Renal pelvis (tissue), 1 donor: ENCODE measurements at regions not wholly inside any gene's neighbourhood (a gene's known extent, or its start where the extent isn't known, plus 50 kb on each side); places are given as distances from the start of the nearest gene placed in this dataset.
"Not testable (repeated sequence)": the region's sequence is repeated elsewhere in the genome, so short reads cannot be mapped to it uniquely, and the experiment has no call there.

Experiments used
- DNase-seq: peaks from one replicate; pipeline ENCODE4 v3.0.0-alpha.2; 2013

GRCh38 chr1:187838335-187839293, 1009.9 kb downstream of the PLA2G4A start:
- DNase-seq: no peak

- no peak for DNase-seq
Measured at GRCh38 chr1:187839873-187840272, 1011.1 kb downstream of the PLA2G4A start.

- no peak for DNase-seq
Measured at GRCh38 chr1:187840557-187840956, 1011.8 kb downstream of the PLA2G4A start.

GRCh38 chr1:187842406-187843165, 1013.8 kb downstream of the PLA2G4A start:
- DNase-seq: no peak

- no peak for DNase-seq
Measured at GRCh38 chr1:187844313-187844712, 1015.6 kb downstream of the PLA2G4A start.

- no peak for DNase-seq
Measured at GRCh38 chr1:187847531-187847930, 1018.8 kb downstream of the PLA2G4A start.

- no peak for DNase-seq
Measured at GRCh38 chr1:187848321-187848720, 1019.6 kb downstream of the PLA2G4A start.

GRCh38 chr1:187850146-187850545, 1021.4 kb downstream of the PLA2G4A start:
- DNase-seq: not testable (repeated sequence)

GRCh38 chr1:187853505-187853904, 1024.8 kb downstream of the PLA2G4A start:
- DNase-seq: no peak

- DNase-seq: no peak
Measured at GRCh38 chr1:187854457-187854856, 1025.7 kb downstream of the PLA2G4A start.

GRCh38 chr1:187862506-187862905, 1033.8 kb downstream of the PLA2G4A start:
- no peak for DNase-seq

- no peak for DNase-seq
Measured at GRCh38 chr1:187870552-187870951, 1041.8 kb downstream of the PLA2G4A start.

- DNase-seq: no peak
Measured at GRCh38 chr1:187871177-187871845, 1042.6 kb downstream of the PLA2G4A start.

GRCh38 chr1:187872550-187872949, 1043.8 kb downstream of the PLA2G4A start:
- DNase-seq: no peak

- DNase-seq: no peak
Measured at GRCh38 chr1:187873126-187873525, 1044.4 kb downstream of the PLA2G4A start.

- no peak for DNase-seq
Measured at GRCh38 chr1:187876775-187877174, 1048.0 kb downstream of the PLA2G4A start.

GRCh38 chr1:187877220-187877619, 1048.5 kb downstream of the PLA2G4A start:
- no peak for DNase-seq

- DNase-seq: no peak
Measured at GRCh38 chr1:187878883-187879282, 1050.1 kb downstream of the PLA2G4A start.

GRCh38 chr1:187883356-187883755, 1054.6 kb downstream of the PLA2G4A start:
- no peak for DNase-seq

GRCh38 chr1:187891993-187892682, 1063.4 kb downstream of the PLA2G4A start:
- no peak for DNase-seq

GRCh38 chr1:187892683-187893039, 1063.9 kb downstream of the PLA2G4A start:
- DNase-seq: no peak

- DNase-seq: no peak
Measured at GRCh38 chr1:187893471-187893870, 1064.7 kb downstream of the PLA2G4A start.
